Testis (tissue), 2 donors: ENCODE measurements at regions not wholly inside any gene's neighbourhood (a gene's known extent, or its start where the extent isn't known, plus 50 kb on each side); places are given as distances from the start of the nearest gene placed in this dataset.

ENCODE experiments used
- POLR2A ChIP-seq: fragments of 450-650 bp; IDR thresholded peaks from one replicate; pipeline ENCODE4 v1.6.1; 2017; ENCODE audit warnings: antibody characterized with exemption, mild to moderate bottlenecking, moderate library complexity
- TF ChIP-seq, protein P1 (sequence below), 3 experiments: fragments of 450-650 bp in 2 of 3; fragments of 200-600 bp in 1 of 3; sonication (generic) in 1 of 3; IDR thresholded peaks; one replicate each; pipeline ENCODE4 v1.5.1; 2016 to 2019; ENCODE audit warnings: antibody characterized with exemption in 3 of 3, mild to moderate bottlenecking in 2 of 3, moderate library complexity in 1 of 3

DNA sequence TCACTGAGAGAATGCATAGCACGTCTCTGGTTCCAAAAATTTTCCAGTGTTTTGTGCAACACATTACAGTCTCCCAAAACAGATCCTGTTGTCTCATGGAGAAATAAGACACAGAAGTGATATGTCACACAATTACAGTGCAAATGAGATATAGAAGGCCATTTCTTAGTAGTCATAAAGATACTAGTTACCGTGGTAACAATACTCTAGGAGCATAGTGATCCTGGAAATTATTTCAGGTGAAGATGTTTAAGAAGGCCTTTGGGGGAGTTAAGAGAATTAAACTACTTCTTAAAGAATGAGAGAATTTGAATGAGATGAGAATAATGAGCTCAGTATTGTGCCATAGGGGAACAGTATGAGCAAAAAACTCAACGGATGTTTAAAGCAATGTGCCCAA is 628.0 kb upstream of the MIR17HG start:
- TF ChIP-seq, protein P1, sequence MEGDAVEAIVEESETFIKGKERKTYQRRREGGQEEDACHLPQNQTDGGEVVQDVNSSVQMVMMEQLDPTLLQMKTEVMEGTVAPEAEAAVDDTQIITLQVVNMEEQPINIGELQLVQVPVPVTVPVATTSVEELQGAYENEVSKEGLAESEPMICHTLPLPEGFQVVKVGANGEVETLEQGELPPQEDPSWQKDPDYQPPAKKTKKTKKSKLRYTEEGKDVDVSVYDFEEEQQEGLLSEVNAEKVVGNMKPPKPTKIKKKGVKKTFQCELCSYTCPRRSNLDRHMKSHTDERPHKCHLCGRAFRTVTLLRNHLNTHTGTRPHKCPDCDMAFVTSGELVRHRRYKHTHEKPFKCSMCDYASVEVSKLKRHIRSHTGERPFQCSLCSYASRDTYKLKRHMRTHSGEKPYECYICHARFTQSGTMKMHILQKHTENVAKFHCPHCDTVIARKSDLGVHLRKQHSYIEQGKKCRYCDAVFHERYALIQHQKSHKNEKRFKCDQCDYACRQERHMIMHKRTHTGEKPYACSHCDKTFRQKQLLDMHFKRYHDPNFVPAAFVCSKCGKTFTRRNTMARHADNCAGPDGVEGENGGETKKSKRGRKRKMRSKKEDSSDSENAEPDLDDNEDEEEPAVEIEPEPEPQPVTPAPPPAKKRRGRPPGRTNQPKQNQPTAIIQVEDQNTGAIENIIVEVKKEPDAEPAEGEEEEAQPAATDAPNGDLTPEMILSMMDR (IDR thresholded peaks at IDR 0.05), result no peak
- TF ChIP-seq POLR2A, result no peak
